Stimulated activated naive CD4-positive, alpha-beta T cell treated with Interleukin-2 at 50 U/mL for 16 hours (primary cell): ENCODE measurements at regions not wholly inside any gene's neighbourhood (a gene's known extent, or its start where the extent isn't known, plus 50 kb on each side); places are given as distances from the start of the nearest gene placed in this dataset.
"Not testable (repeated sequence)": the region's sequence is repeated elsewhere in the genome, so short reads cannot be mapped to it uniquely, and the experiment has no call there.

Source experiments
- DNase-seq: peaks from one replicate; lab custom pipeline; 2025; lab: John Stamatoyannopoulos, UW

GRCh38 chr1:47522935-47523834, 85.3 kb downstream of the FOXD2 start:
- no peak for DNase-seq

- DNase-seq = no peak
Measured at GRCh38 chr1:47523835-47524215, 86.0 kb downstream of the FOXD2 start.

DNA sequence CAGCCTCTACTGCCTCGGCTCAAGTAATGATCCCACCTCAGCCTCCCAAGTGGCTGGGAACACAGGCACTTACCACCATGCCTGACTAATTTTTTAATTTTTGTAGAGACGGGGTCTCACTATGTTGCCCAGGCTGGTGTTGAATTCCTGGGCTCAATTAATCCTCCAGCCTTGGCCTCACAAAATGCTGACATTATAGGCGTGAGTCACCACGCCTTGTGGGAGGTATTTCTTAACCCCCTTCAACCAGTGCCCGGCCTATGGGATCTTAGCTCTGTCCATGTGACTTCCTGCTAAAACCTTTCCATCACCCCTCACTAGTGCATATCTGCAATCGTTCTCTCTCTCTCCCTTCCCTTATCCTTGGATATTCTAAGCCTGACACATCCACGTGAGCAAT, 86.4 kb downstream of the FOXD2 start:
- no peak for DNase-seq

- no peak for DNase-seq
Measured at GRCh38 chr1:47527653-47528272, 89.9 kb downstream of the FOXD2 start.

- DNase-seq = no peak
Measured at GRCh38 chr1:47529520-47530098, 91.8 kb downstream of the FOXD2 start.

GRCh38 chr1:47532921-47533792, 95.3 kb downstream of the FOXD2 start:
- no peak for DNase-seq

- no peak for DNase-seq
Measured at GRCh38 chr1:47533793-47534328, 96.0 kb downstream of the FOXD2 start.

DNA sequence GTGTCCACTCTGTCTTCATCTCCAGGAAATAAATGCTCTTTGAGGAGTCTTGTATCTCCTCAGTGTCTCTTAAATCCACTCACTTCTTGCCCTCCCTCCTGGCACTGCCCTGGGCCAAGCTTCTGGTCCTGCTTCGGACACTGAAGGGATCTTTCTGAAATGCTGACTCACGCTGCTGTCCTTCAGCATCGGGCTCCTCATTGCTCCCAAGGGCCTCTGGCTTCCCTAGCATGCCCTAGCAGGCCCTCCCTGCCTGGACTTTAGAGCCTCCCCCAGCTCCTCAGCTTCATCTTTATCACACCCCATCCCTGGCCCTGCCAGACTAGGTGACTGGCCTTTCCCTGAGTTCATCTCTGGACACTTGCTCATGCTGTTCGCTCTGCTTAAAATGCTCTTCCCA, 96.6 kb downstream of the FOXD2 start:
- no peak for DNase-seq

DNA sequence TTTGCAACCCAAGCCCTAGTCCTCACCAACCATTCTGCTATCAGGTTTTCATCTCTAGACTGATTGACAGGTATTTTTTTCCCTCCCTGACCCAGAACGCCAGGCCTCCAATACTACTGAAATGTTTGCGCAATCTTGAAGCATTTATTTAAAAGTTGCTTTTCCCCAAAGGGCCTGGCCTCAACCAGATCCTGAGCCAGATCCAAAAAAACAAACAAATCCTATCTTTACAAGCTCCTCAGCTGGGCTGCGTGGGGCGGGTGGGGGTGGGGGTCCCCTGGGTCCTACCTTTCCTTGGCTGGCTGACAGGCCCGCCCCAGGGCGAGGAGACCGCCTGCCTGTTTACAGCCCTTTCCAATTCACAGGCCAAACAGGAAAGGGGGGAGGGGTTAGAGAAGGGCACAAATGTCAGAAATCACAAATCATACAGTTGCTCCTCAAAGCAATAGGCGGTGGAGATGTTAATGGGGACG, 98.8 kb downstream of the FOXD2 start:
- no peak for DNase-seq

GRCh38 chr1:47537268-47537667, 99.4 kb downstream of the FOXD2 start:
- no peak for DNase-seq

DNA sequence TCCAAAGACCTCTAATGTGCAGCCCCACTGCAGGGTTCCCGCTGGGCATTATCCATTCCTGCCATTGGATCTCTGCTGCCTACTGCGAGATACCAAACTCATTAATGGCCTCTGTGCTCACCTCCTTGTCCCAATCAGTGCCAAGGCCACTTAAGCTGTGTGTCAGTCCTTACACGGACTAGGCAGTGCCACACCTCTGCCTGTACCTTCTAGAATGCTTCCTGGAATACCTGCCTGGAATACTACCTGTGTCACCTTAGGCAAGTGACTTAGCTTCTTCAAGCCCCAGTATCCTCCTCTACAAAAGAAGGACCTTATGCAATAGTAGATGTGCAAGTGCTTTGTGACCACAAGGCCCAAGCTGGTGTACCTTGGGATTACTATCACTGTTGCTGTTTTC, 100.1 kb downstream of the FOXD2 start:
- DNase-seq = no peak

DNA sequence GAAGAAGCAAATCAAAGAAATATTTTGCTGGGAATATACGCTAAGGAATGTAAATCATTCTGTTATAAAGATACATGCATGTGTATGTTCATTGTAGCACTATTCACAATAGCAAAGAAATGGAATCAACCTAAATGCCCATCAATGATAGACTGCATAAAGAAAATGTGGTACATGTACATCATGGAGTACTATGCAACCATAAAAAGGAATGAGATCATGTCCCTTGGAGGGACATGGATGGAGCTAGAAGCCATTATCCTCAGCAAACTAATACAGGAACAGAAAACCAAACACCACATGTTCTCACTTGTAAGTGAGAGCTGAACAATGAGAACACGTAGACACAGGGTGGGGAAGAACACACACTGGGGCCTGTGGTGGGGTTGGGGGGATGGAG, 100.7 kb downstream of the FOXD2 start:
- not testable (repeated sequence) for DNase-seq

GRCh38 chr1:47541705-47542104, 103.9 kb downstream of the FOXD2 start:
- DNase-seq = not testable (repeated sequence)

GRCh38 chr1:47543089-47543488, 105.2 kb downstream of the FOXD2 start:
- not testable (repeated sequence) for DNase-seq

DNA sequence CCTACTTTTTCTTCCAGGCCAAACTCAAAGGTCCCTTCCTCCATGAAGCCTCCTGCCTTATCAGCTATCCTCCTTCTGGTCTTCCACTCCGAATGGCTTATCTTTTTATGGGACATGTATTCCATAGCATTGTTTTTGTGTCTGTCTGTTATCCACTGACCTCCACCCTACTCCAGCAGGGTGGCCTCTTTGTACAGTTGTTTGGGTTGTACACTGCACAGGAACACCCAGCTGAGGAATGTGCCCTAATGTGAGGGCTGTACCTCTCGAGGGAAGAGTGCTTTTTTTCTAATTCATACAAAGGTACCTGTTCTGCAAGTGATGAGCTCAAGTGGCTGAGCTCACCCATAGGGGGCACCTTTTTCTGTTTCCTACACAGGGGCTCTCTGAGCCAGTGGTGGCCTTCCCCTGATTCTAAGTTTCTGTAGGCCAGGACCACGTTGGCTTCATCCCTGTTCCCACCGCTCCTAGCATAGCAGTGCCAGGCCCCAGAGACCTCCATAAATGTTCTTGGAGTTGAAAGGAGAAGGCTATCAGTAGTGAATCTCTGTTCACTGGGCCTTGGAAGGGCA, 108.2 kb downstream of the FOXD2 start:
- no peak for DNase-seq

- DNase-seq = no peak
Measured at GRCh38 chr1:47547753-47548573, 110.1 kb downstream of the FOXD2 start.

GRCh38 chr1:47548637-47549036, 110.8 kb downstream of the FOXD2 start:
- no peak for DNase-seq

GRCh38 chr1:47549532-47549931, 111.7 kb downstream of the FOXD2 start:
- no peak for DNase-seq

DNA sequence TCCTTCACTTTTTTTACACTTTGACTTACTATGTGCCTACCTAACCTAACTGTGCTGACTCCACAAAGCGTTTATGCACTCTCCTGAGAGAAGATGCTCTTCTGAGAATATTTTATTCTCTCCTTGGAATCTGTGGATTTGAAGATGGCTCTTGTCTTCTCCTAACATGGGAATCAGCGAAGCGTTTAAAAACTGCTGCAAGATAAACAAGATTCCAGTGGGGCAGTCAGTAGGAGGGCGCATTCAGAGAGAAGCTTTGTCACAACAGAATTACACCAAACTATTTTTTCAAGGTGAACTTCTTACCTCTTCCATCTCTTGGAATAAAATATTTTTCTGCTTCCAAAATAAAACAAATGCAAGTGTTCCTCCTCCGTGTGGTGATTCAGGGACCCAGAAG, 113.1 kb downstream of the FOXD2 start:
- no peak for DNase-seq

GRCh38 chr1:47551971-47552528, 114.2 kb downstream of the FOXD2 start:
- no peak for DNase-seq
